HEK293 (cell line): ENCODE measurements at regions not wholly inside any gene's neighbourhood (a gene's known extent, or its start where the extent isn't known, plus 50 kb on each side); places are given as distances from the start of the nearest gene placed in this dataset.

Experiments used
- CTCF ChIA-PET: fragments of 350-600 bp; formaldehyde crosslinking; extraction: SDS; loops from one replicate; lab custom pipeline; 2021; ENCODE audit warnings: antibody characterized with exemption; lab: Yijun Ruan, JAX
- POLR2A ChIA-PET: fragments of 300-600 bp; formaldehyde crosslinking; extraction: SDS; loops from one replicate; lab custom pipeline; 2020; ENCODE audit warnings: antibody characterized with exemption, inconsistent platforms; lab: Yijun Ruan, JAX
- H3K27ac ChIP-seq: fragments of 200-500 bp; sonication (Bioruptor generic); 2 replicates; pipeline ENCODE4 v1.5.1; 2014; ENCODE audit warnings: low read depth, low read length, control low read depth, inconsistent platforms; ENCODE audit errors: extremely low read depth
- H3K36me3 ChIP-seq, 2 experiments: fragments of 200-500 bp in 1 of 2; sonication (Bioruptor generic) in 1 of 2; 1 replicate in 1 of 2; 2 replicates in 1 of 2; pipeline ENCODE4 v1.5.1; 2014 to 2017; ENCODE audit warnings: inconsistent platforms in 2 of 2, low read length in 2 of 2; ENCODE audit not compliant: control insufficient read depth in 2 of 2, insufficient read depth in 1 of 2
- H3K4me1 ChIP-seq: fragments of 200-500 bp; sonication (Bioruptor generic); 2 replicates; pipeline ENCODE4 v1.5.1; 2014; ENCODE audit warnings: mild to moderate bottlenecking, low read length, inconsistent platforms; ENCODE audit not compliant: control insufficient read depth, insufficient read depth
- H3K4me3 ChIP-seq: 2 replicates; pipeline ENCODE4 v1.5.1; 2011; ENCODE audit warnings: low read depth, mild to moderate bottlenecking, control low read depth, low read length, moderate library complexity
- H3K9me3 ChIP-seq: fragments of 200-500 bp; sonication (Bioruptor generic); 2 replicates; pipeline ENCODE4 v1.5.1; 2014; ENCODE audit warnings: low read depth, low read length, inconsistent platforms; ENCODE audit not compliant: control insufficient read depth, insufficient read depth
- INSM2 ChIP-seq: fragments of 450-650 bp; formaldehyde crosslinking; IDR thresholded peaks from 2 replicates; pipeline ENCODE4 v1.5.1; 2016; ENCODE audit warnings: missing biosample characterization, missing genetic modification characterization
- MZF1 ChIP-seq: fragments of 450-650 bp; formaldehyde crosslinking; IDR thresholded peaks from 2 replicates; pipeline ENCODE4 v1.5.1; 2017; ENCODE audit warnings: missing biosample characterization, missing genetic modification characterization, borderline replicate concordance
- ZBTB17 ChIP-seq: fragments of 450-650 bp; formaldehyde crosslinking; IDR thresholded peaks from 2 replicates; pipeline ENCODE4 v1.5.1; 2016; ENCODE audit warnings: missing biosample characterization, missing genetic modification characterization
- ZNF148 ChIP-seq: fragments of 450-650 bp; formaldehyde crosslinking; IDR thresholded peaks from 2 replicates; pipeline ENCODE4 v1.5.0; 2017; ENCODE audit warnings: missing biosample characterization, missing genetic modification characterization, borderline replicate concordance
- ZNF202 ChIP-seq: fragments of 450-650 bp; formaldehyde crosslinking; IDR thresholded peaks from 2 replicates; pipeline ENCODE4 v1.5.1; 2016; ENCODE audit warnings: missing biosample characterization, missing genetic modification characterization, borderline replicate concordance
- ZNF280D ChIP-seq: fragments of 450-650 bp; formaldehyde crosslinking; IDR thresholded peaks from 2 replicates; pipeline ENCODE4 v1.5.1; 2016; ENCODE audit warnings: missing biosample characterization, missing genetic modification characterization
- ZNF362 ChIP-seq: fragments of 450-650 bp; formaldehyde crosslinking; IDR thresholded peaks from 2 replicates; pipeline ENCODE4 v1.5.1; 2016; ENCODE audit warnings: missing biosample characterization, missing genetic modification characterization
- ZNF426 ChIP-seq: fragments of 450-650 bp; formaldehyde crosslinking; IDR thresholded peaks from 2 replicates; pipeline ENCODE4 v1.5.1; 2017; ENCODE audit warnings: missing biosample characterization, missing genetic modification characterization, mild to moderate bottlenecking, inconsistent platforms, moderate library complexity
- ZNF521 ChIP-seq: fragments of 450-650 bp; formaldehyde crosslinking; IDR thresholded peaks from 2 replicates; pipeline ENCODE4 v1.5.1; 2017; ENCODE audit warnings: missing biosample characterization, mild to moderate bottlenecking, missing genetic modification characterization
- ZNF530 ChIP-seq: fragments of 450-650 bp; formaldehyde crosslinking; IDR thresholded peaks from 2 replicates; pipeline ENCODE4 v1.5.1; 2016; ENCODE audit warnings: low read depth, missing biosample characterization, missing genetic modification characterization
- ZNF558 ChIP-seq: fragments of 450-650 bp; formaldehyde crosslinking; IDR thresholded peaks from 2 replicates; pipeline ENCODE4 v1.5.1; 2016; ENCODE audit warnings: missing biosample characterization, missing genetic modification characterization
- ZNF670 ChIP-seq: fragments of 450-650 bp; formaldehyde crosslinking; IDR thresholded peaks from 2 replicates; pipeline ENCODE4 v1.5.1; 2016; ENCODE audit warnings: missing biosample characterization, missing genetic modification characterization, low read depth
- ZNF704 ChIP-seq: fragments of 450-650 bp; formaldehyde crosslinking; IDR thresholded peaks from 2 replicates; pipeline ENCODE4 v1.5.1; 2016; ENCODE audit warnings: missing biosample characterization, missing genetic modification characterization

- ChIA-PET POLR2A (no interaction called here), CTCF (interaction anchor here (0.5 kb wide), 1 partner anchor 318 kb away, joined by 4 read pairs; no protein-coding TSS in a partner anchor)
- Histone ChIP-seq H3K9me3 (no peaks in the 10 kb centered on the region), H3K4me1 (no peaks in the 10 kb centered on the region), H3K4me3 (no peak overlapping the region), H3K36me3 (no peaks in the 10 kb centered on the region), H3K27ac (no peak overlapping the region)
- TF ChIP-seq ZNF704 (tag by site-specific recombination), result no peak
- no peak for TF ChIP-seq ZNF530 (tag by site-specific recombination)
These were observed 254.5 kb upstream of the CFAP20DC start for GRCh38 chr3:59304296-59304695.

GRCh38 chr3:59303452-59303851 lies 253.6 kb upstream of the CFAP20DC start:
- Histone ChIP-seq H3K36me3 (no peaks in the 10 kb centered on the region), H3K4me3 (no peak overlapping the region), H3K4me1 (no peaks in the 10 kb centered on the region), H3K9me3 (no peaks in the 10 kb centered on the region), H3K27ac (no peak overlapping the region)
- ChIA-PET POLR2A (no interaction called here), CTCF (no interaction called here)
- no peak for TF ChIP-seq ZNF426 (tag by site-specific recombination)

- POLR2A ChIA-PET, result no interaction called here
- no peaks in the 10 kb centered on the region for H3K4me1 ChIP-seq
- no peaks in the 10 kb centered on the region for H3K9me3 ChIP-seq
- H3K27ac ChIP-seq, result no peak overlapping the region
- no peak for TF ChIP-seq ZNF362 (tag by site-specific recombination)
- no peaks in the 10 kb centered on the region for H3K36me3 ChIP-seq
- no peak overlapping the region for H3K4me3 ChIP-seq
- CTCF ChIA-PET, result interaction anchor here (1.0 to 1.1 kb wide), 2 partner anchors 11 to 661 kb away, joined by 3 to 5 read pairs; no protein-coding TSS in a partner anchor
These were observed 252.6 kb upstream of the CFAP20DC start for GRCh38 chr3:59302442-59302841.

GRCh38 chr3:59300733-59301132 lies 250.9 kb upstream of the CFAP20DC start:
- no peaks in the 10 kb centered on the region for H3K36me3 ChIP-seq
- H3K4me3 ChIP-seq, result no peak overlapping the region
- no peak for TF ChIP-seq ZBTB17 (tag by site-specific recombination)
- TF ChIP-seq ZNF670 (tag by site-specific recombination), result no peak
- no peak for TF ChIP-seq ZNF521
- TF ChIP-seq ZNF202, result no peak
- no peak for TF ChIP-seq INSM2
- TF ChIP-seq ZNF148, result no peak
- no peak for TF ChIP-seq MZF1 (tag by site-specific recombination)
- no peak for TF ChIP-seq ZNF280D (tag by site-specific recombination)
- no peak for TF ChIP-seq ZNF558 (tag by site-specific recombination)
- POLR2A ChIA-PET, result no interaction called here
- no peaks in the 10 kb centered on the region for H3K4me1 ChIP-seq
- H3K9me3 ChIP-seq, result no peaks in the 10 kb centered on the region
- CTCF ChIA-PET, result no interaction called here
- H3K27ac ChIP-seq, result no peak overlapping the region
